Activated naive CD8-positive, alpha-beta T cell treated with anti-CD3 and anti-CD28 coated beads, Interleukin-2, amount 50 U/mL, for 24 hours (primary cell): ENCODE measurements at regions not wholly inside any gene's neighbourhood (a gene's known extent, or its start where the extent isn't known, plus 50 kb on each side); places are given as distances from the start of the nearest gene placed in this dataset.

Source experiments
- ATAC-seq: fragments of 150-1000 bp; cut with Tn5 transposase; one replicate; pipeline ENCODE4 v1.10.0; 2021
- DNase-seq: peaks from one replicate; pipeline ENCODE4 v3.0.0; 2021
- H3K27ac Mint-ChIP-seq: one replicate; pipeline ENCODE4 v1.8.0; 2021; ENCODE audit warnings: mild to moderate bottlenecking, mixed read lengths
- H3K27me3 Mint-ChIP-seq: one replicate; pipeline ENCODE4 v1.8.0; 2021; ENCODE audit warnings: mixed read lengths
- H3K36me3 Mint-ChIP-seq: one replicate; pipeline ENCODE4 v1.8.0; 2021; ENCODE audit warnings: low read depth, mixed read lengths
- H3K4me1 Mint-ChIP-seq: one replicate; pipeline ENCODE4 v1.8.0; 2021; ENCODE audit warnings: mixed read lengths
- H3K4me3 Mint-ChIP-seq: one replicate; pipeline ENCODE4 v1.8.0; 2021; ENCODE audit warnings: mild to moderate bottlenecking, moderate library complexity, mixed read lengths
- H3K9me3 Mint-ChIP-seq: one replicate; pipeline ENCODE4 v1.8.0; 2021; ENCODE audit warnings: mixed read lengths

GRCh38 chr3:72261566-72262564 is 476.9 kb upstream of the PROK2 start:
- Mint-ChIP-seq H3K36me3 (peaks cover 3% of the 10 kb centered on the region), H3K27ac (no peak overlapping the region), H3K9me3 (peaks cover 14% of the 10 kb centered on the region), H3K4me3 (no peak overlapping the region), H3K27me3 (peaks cover 8% of the 10 kb centered on the region), H3K4me1 (peaks cover 54% of the 10 kb centered on the region)
- no peak for DNase-seq
- no peak for ATAC-seq

DNA sequence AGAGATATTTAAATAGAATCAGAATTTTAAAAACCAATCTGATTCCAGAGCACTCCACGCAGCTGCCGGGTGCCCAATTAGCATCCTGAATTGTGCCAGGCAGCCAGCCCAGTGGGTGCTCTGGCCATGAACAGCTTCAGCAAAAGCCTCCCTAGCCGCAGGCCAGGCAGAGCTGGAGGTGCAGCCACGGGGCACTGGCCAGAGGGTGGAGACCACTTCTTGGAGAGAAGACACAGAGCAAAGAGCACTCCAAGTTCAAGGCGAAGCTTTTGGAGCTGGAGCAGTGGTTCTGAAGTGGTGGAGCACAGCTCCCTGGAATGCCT is 475.6 kb upstream of the PROK2 start:
- Mint-ChIP-seq H3K4me1 (peaks cover 53% of the 10 kb centered on the region), H3K36me3 (peaks cover 3% of the 10 kb centered on the region), H3K27me3 (peaks cover 7% of the 10 kb centered on the region), H3K27ac (peak overlapping the region; percentile 83), H3K4me3 (no peak overlapping the region), H3K9me3 (peaks cover 7% of the 10 kb centered on the region)
- DNase-seq, result no peak
- ATAC-seq, result no peak

- no peak overlapping the region for H3K4me3 Mint-ChIP-seq
- peaks cover 7% of the 10 kb centered on the region for H3K27me3 Mint-ChIP-seq
- no peak for DNase-seq
- H3K9me3 Mint-ChIP-seq, result peaks cover 7% of the 10 kb centered on the region
- H3K27ac Mint-ChIP-seq, result peak overlapping the region; percentile 83
- peaks cover 52% of the 10 kb centered on the region for H3K4me1 Mint-ChIP-seq
- ATAC-seq, result peak; percentile 90
- peaks cover 3% of the 10 kb centered on the region for H3K36me3 Mint-ChIP-seq
Observed at GRCh38 chr3:72259755-72260587, 475.0 kb upstream of the PROK2 start.

GRCh38 chr3:72258361-72259141 is 473.6 kb upstream of the PROK2 start:
- Mint-ChIP-seq H3K4me3 (peak overlapping the region; percentile 8), H3K27me3 (peaks cover 7% of the 10 kb centered on the region), H3K9me3 (peaks cover 7% of the 10 kb centered on the region), H3K27ac (peak overlapping the region; percentile 3), H3K36me3 (peaks cover 3% of the 10 kb centered on the region), H3K4me1 (peaks cover 54% of the 10 kb centered on the region)
- DNase-seq (no peak), ATAC-seq (no peak)

GRCh38 chr3:72257738-72258137 is 472.8 kb upstream of the PROK2 start:
- Mint-ChIP-seq H3K9me3 (peaks cover 7% of the 10 kb centered on the region), H3K36me3 (peaks cover 3% of the 10 kb centered on the region), H3K27me3 (peaks cover 4% of the 10 kb centered on the region), H3K27ac (no peak overlapping the region), H3K4me3 (no peak overlapping the region), H3K4me1 (peaks cover 54% of the 10 kb centered on the region)
- ATAC-seq (no peak), DNase-seq (no peak)

DNA sequence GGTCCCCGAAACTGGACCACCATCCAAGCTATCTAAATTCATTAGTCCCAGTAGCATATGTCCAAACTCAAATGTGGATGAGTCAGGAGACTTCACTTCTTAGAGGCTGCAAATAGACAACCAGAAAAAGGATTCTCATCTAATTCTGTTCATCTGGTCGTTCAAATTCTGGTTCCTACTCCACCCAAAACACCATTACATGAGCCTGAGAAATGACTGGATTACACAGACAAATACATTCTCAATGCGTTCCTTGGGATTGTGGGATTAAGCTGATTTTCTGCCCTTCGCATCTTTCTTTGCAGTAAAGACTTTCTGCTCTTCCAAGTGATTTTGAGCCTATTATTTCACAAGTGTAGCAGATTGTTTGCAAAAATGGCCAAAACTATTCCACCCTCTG is 472.3 kb upstream of the PROK2 start:
- Mint-ChIP-seq H3K4me3 (no peak overlapping the region), H3K9me3 (peaks cover 7% of the 10 kb centered on the region), H3K27me3 (peaks cover 4% of the 10 kb centered on the region), H3K4me1 (peaks cover 52% of the 10 kb centered on the region), H3K27ac (no peak overlapping the region), H3K36me3 (peaks cover 3% of the 10 kb centered on the region)
- ATAC-seq (no peak), DNase-seq (no peak)

DNA sequence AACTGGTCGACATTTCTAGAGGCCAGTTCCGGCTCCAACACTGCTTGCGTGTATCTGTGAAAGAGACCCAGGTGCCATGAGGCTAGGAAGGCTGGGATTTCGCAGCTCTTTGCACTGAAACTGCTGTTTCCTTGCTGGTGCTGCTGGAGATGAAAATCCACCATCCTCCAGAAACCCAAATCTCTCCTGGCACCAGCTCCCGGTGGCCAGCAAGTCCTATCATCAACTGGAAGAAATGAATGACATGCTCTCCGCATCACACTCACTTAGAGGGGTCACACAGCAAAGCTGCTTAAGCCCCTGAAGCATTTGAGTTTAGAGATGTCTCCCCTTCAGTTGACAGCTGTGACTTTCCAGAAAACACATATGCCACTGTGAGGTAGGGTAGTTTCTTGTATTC is 471.8 kb upstream of the PROK2 start:
- Mint-ChIP-seq H3K27me3 (peaks cover 4% of the 10 kb centered on the region), H3K27ac (no peak overlapping the region), H3K36me3 (peaks cover 3% of the 10 kb centered on the region), H3K9me3 (peaks cover 7% of the 10 kb centered on the region), H3K4me3 (no peak overlapping the region), H3K4me1 (peaks cover 50% of the 10 kb centered on the region)
- DNase-seq (no peak), ATAC-seq (no peak)

- H3K9me3 Mint-ChIP-seq, result peaks cover 7% of the 10 kb centered on the region
- DNase-seq (peak; percentile 27), ATAC-seq (no peak)
- H3K27ac Mint-ChIP-seq, result peak overlapping the region; percentile 13
- H3K4me3 Mint-ChIP-seq, result no peak overlapping the region
- peaks cover 3% of the 10 kb centered on the region for H3K36me3 Mint-ChIP-seq
- H3K27me3 Mint-ChIP-seq, result peaks cover 4% of the 10 kb centered on the region
- H3K4me1 Mint-ChIP-seq, result peaks cover 46% of the 10 kb centered on the region
Observed at GRCh38 chr3:72255791-72256559, 471.0 kb upstream of the PROK2 start.

- H3K4me1 Mint-ChIP-seq, result peaks cover 39% of the 10 kb centered on the region
- ATAC-seq, result no peak
- H3K36me3 Mint-ChIP-seq, result peaks cover 3% of the 10 kb centered on the region
- no peak overlapping the region for H3K27ac Mint-ChIP-seq
- no peak overlapping the region for H3K4me3 Mint-ChIP-seq
- H3K27me3 Mint-ChIP-seq, result peaks cover 4% of the 10 kb centered on the region
- H3K9me3 Mint-ChIP-seq, result peaks cover 7% of the 10 kb centered on the region
- DNase-seq, result no peak
Observed at GRCh38 chr3:72255191-72255590, 470.2 kb upstream of the PROK2 start.

GRCh38 chr3:72254483-72254882 is 469.5 kb upstream of the PROK2 start:
- H3K4me1 Mint-ChIP-seq, result peaks cover 32% of the 10 kb centered on the region
- ATAC-seq, result no peak
- H3K27ac Mint-ChIP-seq, result no peak overlapping the region
- no peak for DNase-seq
- no peak overlapping the region for H3K4me3 Mint-ChIP-seq
- H3K36me3 Mint-ChIP-seq, result peaks cover 3% of the 10 kb centered on the region
- H3K27me3 Mint-ChIP-seq, result peaks cover 4% of the 10 kb centered on the region
- peaks cover 7% of the 10 kb centered on the region for H3K9me3 Mint-ChIP-seq

GRCh38 chr3:72250725-72251124 is 465.8 kb upstream of the PROK2 start:
- ATAC-seq, result no peak
- H3K4me1 Mint-ChIP-seq, result peaks cover 10% of the 10 kb centered on the region
- H3K4me3 Mint-ChIP-seq, result no peak overlapping the region
- H3K27me3 Mint-ChIP-seq, result peaks cover 6% of the 10 kb centered on the region
- H3K36me3 Mint-ChIP-seq, result no peaks in the 10 kb centered on the region
- H3K27ac Mint-ChIP-seq, result no peak overlapping the region
- no peaks in the 10 kb centered on the region for H3K9me3 Mint-ChIP-seq
- no peak for DNase-seq

DNA sequence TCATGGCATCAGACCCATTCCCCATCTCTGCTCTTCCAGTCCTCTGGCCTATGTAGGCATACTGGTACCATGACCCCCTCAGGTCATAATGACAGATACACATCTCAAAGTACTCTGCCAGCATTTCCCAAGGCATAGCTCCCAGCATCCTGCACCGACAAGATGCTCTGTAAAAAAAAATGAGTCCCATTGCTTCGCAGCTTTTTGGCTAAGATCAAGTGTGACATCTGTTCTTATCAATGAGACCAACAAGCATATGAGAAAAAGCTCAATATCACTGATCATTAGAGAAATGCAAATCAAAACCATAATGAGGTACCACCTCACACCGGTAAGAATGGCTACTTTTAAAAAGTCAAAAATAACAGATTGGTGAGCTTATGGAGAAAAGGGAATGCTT is 463.9 kb upstream of the PROK2 start:
- H3K27ac Mint-ChIP-seq, result no peak overlapping the region
- peaks cover 6% of the 10 kb centered on the region for H3K27me3 Mint-ChIP-seq

DNA sequence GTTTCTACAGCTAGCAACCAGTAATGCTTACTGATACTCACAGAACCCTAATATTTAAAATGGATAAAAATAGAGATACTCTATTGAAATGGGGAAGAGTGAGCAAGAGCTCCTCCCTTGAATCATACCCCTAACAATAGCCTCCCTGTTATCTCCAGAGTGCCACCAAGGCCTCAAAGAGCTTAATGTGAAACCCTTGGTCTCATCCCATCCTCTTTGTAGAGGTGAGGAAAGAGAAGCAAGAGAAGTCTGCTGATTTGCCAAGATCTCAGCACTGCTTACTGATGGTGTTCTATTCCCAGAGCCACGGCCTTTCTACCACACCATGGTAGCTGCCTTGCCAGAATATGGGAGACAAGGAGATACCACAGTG is 463.4 kb upstream of the PROK2 start:
- Mint-ChIP-seq H3K4me3 (no peak overlapping the region), H3K27ac (no peak overlapping the region), H3K36me3 (no peaks in the 10 kb centered on the region), H3K9me3 (no peaks in the 10 kb centered on the region), H3K27me3 (peaks cover 6% of the 10 kb centered on the region), H3K4me1 (peaks cover 3% of the 10 kb centered on the region)
- no peak for DNase-seq
- ATAC-seq, result no peak

More for the DNA sequence above, 463.9 kb upstream of the PROK2 start:
- Mint-ChIP-seq H3K4me3 (no peak overlapping the region), H3K36me3 (no peaks in the 10 kb centered on the region), H3K4me1 (peaks cover 3% of the 10 kb centered on the region), H3K9me3 (no peaks in the 10 kb centered on the region)
- ATAC-seq, result no peak
- DNase-seq, result no peak
